AG10803 (cell line): ENCODE measurements at regions not wholly inside any gene's neighbourhood (a gene's known extent, or its start where the extent isn't known, plus 50 kb on each side); places are given as distances from the start of the nearest gene placed in this dataset.
"Not testable (repeated sequence)": the region's sequence is repeated elsewhere in the genome, so short reads cannot be mapped to it uniquely, and the experiment has no call there.

ENCODE experiments used
- DNase-seq: peaks from one replicate; pipeline ENCODE4 v3.0.0; 2010; ENCODE audit warnings: low read depth
- H3K4me3 ChIP-seq: 2 replicates; pipeline ENCODE4 v1.5.1; 2011; ENCODE audit warnings: mild to moderate bottlenecking, low read length, control low read depth
- TF ChIP-seq, protein P1 (sequence below): conservative IDR thresholded peaks from 2 replicates; pipeline ENCODE4 v1.5.1; 2011; ENCODE audit warnings: mild to moderate bottlenecking, low read length, control low read depth, inconsistent platforms

DNA sequence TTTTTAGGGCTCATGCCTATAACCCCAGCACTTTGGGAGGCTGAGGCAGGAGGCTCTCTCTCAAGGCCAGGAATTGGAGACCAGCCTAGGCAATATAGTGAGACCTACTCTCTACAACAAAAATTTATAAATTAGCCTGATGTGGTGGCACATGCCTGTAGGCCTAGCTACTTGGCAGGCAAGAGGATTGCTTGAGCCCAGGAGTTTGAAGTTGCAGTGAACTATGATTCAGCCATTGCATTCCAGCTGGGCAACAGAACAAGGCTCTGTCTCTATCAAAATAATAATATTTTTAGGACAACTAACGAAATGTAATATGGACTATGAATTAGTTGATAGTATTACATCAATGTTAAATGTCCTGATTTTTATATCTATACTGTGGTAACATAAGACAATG lies 68.8 kb upstream of the ARID1A start:
- DNase-seq = peak; percentile 65
- H3K4me3 ChIP-seq = no peak overlapping the region
- TF ChIP-seq, protein P1, sequence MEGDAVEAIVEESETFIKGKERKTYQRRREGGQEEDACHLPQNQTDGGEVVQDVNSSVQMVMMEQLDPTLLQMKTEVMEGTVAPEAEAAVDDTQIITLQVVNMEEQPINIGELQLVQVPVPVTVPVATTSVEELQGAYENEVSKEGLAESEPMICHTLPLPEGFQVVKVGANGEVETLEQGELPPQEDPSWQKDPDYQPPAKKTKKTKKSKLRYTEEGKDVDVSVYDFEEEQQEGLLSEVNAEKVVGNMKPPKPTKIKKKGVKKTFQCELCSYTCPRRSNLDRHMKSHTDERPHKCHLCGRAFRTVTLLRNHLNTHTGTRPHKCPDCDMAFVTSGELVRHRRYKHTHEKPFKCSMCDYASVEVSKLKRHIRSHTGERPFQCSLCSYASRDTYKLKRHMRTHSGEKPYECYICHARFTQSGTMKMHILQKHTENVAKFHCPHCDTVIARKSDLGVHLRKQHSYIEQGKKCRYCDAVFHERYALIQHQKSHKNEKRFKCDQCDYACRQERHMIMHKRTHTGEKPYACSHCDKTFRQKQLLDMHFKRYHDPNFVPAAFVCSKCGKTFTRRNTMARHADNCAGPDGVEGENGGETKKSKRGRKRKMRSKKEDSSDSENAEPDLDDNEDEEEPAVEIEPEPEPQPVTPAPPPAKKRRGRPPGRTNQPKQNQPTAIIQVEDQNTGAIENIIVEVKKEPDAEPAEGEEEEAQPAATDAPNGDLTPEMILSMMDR = no peak

DNA sequence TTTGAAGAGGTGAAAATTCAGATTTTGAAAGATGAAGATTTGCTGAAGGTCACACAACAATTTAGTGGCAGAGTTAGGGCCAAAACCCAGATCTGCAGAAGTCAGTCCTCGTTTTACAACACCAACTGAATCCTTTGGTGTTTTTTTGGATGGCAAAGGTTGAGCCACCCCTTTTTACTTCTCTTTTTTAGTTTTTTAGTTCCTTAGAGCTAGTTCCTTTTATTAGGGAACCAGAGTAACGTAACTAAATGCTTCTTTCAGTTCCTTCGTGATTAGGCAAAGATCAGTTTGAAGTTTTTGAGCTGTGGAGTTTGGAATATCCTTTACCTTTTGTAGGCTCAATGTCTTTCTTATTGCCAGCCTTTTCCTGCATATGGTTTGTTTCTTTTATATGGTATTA lies 67.9 kb upstream of the ARID1A start:
- no peak overlapping the region for H3K4me3 ChIP-seq
- no peak for DNase-seq
- TF ChIP-seq, protein P1 = no peak

DNA sequence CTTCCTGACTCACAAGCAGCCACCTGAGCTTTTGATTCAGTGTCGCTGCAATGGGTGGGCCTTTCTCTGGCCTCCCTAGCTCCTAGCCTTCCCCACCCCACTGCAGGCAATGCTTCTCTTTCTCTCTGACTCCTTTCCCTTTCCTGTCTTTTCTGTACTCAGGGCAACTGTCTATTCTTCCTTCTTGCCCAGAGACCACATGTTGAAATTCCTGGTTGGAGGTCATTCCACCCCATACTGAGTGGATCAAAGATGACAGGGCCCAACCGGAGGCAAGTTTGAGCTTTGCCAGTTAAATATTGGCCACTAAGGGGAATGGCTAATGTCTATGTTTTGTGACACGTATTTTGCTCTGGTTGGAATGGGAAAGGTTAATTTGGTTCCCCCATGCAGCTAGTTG lies 65.2 kb upstream of the ARID1A start:
- no peak overlapping the region for H3K4me3 ChIP-seq
- TF ChIP-seq, protein P1 = no peak
- DNase-seq = no peak

- H3K4me3 ChIP-seq, DNase-seq: not testable (repeated sequence)
These were observed 60.0 kb upstream of the ARID1A start for GRCh38 chr1:26635800-26636199.

DNA sequence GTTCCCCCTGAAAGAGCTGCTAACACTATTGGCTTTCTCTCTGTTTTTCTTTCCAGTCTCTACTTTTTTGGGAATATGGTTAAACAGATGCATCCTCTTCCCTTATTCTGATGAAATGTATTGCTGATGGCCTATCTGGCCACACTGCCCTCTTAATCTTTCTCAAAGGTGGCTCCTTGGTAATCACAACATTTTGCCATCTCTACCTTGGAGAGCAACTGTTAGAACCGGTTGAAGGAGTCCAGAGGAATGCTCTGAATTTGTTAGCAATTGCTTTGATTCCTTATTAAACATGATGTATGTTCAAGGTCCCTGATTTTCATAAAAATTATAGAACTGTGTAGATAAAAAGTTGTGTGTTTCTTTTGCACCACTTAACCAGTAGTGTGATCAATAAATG lies 50.1 kb upstream of the ARID1A start:
- DNase-seq = no peak
- TF ChIP-seq, protein P1 = no peak
- H3K4me3 ChIP-seq = no peak overlapping the region
